ENCODE measurements at regions not wholly inside any gene's neighbourhood (a gene's known extent, or its start where the extent isn't known, plus 50 kb on each side); places are given as distances from the start of the nearest gene placed in this dataset.

DNA sequence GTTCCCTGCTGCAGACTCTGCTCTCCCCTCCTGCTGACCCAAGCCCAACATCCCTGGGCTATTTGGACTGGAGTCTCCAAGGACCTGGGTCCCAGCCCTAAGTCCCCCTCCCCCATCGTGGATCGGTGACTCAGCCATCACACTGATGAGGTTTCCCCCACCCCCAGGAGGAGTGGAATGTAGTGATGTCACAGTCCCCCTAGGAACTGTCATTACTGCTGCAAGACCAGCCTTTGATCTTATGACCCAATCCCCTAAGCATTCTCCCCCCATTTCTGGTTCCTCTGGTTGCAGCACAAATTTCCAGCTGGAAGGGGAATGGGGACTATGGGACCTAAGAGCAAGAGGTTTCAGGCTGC lies 63.4 kb upstream of the CSPG4 start:
- TF ChIP-seq, protein P1, sequence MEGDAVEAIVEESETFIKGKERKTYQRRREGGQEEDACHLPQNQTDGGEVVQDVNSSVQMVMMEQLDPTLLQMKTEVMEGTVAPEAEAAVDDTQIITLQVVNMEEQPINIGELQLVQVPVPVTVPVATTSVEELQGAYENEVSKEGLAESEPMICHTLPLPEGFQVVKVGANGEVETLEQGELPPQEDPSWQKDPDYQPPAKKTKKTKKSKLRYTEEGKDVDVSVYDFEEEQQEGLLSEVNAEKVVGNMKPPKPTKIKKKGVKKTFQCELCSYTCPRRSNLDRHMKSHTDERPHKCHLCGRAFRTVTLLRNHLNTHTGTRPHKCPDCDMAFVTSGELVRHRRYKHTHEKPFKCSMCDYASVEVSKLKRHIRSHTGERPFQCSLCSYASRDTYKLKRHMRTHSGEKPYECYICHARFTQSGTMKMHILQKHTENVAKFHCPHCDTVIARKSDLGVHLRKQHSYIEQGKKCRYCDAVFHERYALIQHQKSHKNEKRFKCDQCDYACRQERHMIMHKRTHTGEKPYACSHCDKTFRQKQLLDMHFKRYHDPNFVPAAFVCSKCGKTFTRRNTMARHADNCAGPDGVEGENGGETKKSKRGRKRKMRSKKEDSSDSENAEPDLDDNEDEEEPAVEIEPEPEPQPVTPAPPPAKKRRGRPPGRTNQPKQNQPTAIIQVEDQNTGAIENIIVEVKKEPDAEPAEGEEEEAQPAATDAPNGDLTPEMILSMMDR (IDR thresholded peaks at IDR 0.05) = no peak
- TF ChIP-seq POLR2A (IDR thresholded peaks at IDR 0.05) (no peak), EP300 (IDR thresholded peaks at IDR 0.05; ENCODE audit: low read depth) (no peak)

Measured in transverse colon (tissue), 3 donors.